Naive thymus-derived CD4-positive, alpha-beta T cell (primary cell): ENCODE measurements at regions not wholly inside any gene's neighbourhood (a gene's known extent, or its start where the extent isn't known, plus 50 kb on each side); places are given as distances from the start of the nearest gene placed in this dataset.

Experiments
- ATAC-seq: fragments of 150-1000 bp; cut with Tn5 transposase; 2 replicates; pipeline ENCODE4 v1.10.0; 2021; ENCODE audit warnings: mild to moderate bottlenecking, moderate library complexity
- CTCF ChIA-PET: fragments of 350-600 bp; sonication (Branson Sonifier 250); formaldehyde crosslinking; loops from one replicate; lab custom pipeline; 2021; ENCODE audit warnings: antibody characterized with exemption; lab: Charles Lee
- POLR2A ChIA-PET: fragments of 350-600 bp; sonication (Branson Sonifier 250); formaldehyde crosslinking; loops from one replicate; lab custom pipeline; 2021; ENCODE audit warnings: antibody characterized with exemption, inconsistent platforms; lab: Charles Lee
- DNase-seq, 9 donors: peaks; one replicate each; pipeline versions ENCODE4 v3.0.0 to v3.0.0-alpha.2; 2020 to 2022; ENCODE audit warnings: mixed read lengths in 1 of 9
- H3K27ac ChIP-seq: one replicate; pipeline ENCODE4 v1.7.0; 2013; ENCODE audit warnings: mild to moderate bottlenecking, low read depth, low read length, moderate library complexity
- H3K27me3 ChIP-seq, 2 donors: one replicate each; pipeline ENCODE4 v1.7.0; 2013; ENCODE audit warnings: low read length in 2 of 2, mild to moderate bottlenecking in 2 of 2, moderate library complexity in 2 of 2; ENCODE audit not compliant: control insufficient read depth in 2 of 2, insufficient read depth in 2 of 2
- H3K36me3 ChIP-seq, 3 experiments: 1 replicate in 2 of 3; 2 replicates in 1 of 3; pipeline ENCODE4 v1.7.0; 2013; ENCODE audit warnings: low read length in 3 of 3, mild to moderate bottlenecking in 3 of 3, moderate library complexity in 1 of 3; ENCODE audit not compliant: insufficient read depth in 3 of 3, control insufficient read depth in 2 of 3
- H3K4me1 ChIP-seq, 2 donors: one replicate each; pipeline ENCODE4 v1.7.0; 2013; ENCODE audit warnings: low read length in 2 of 2, mild to moderate bottlenecking in 2 of 2, moderate library complexity in 1 of 2; ENCODE audit not compliant: control insufficient read depth in 2 of 2, insufficient read depth in 2 of 2
- H3K4me3 ChIP-seq: 2 replicates; pipeline ENCODE4 v1.7.0; 2013; ENCODE audit warnings: mild to moderate bottlenecking, low read length
- H3K9me3 ChIP-seq, 3 experiments: 1 replicate in 2 of 3; 2 replicates in 1 of 3; pipeline ENCODE4 v1.7.0; 2013; ENCODE audit warnings: low read length in 3 of 3; ENCODE audit not compliant: control insufficient read depth in 2 of 3
- H3K27ac Mint-ChIP-seq, 9 donors: one replicate each; pipeline ENCODE4 v1.8.0; 2020 to 2022; ENCODE audit warnings: mixed read lengths in 9 of 9, mild to moderate bottlenecking in 8 of 9, moderate library complexity in 5 of 9, inconsistent platforms in 2 of 9
- H3K27me3 Mint-ChIP-seq, 5 donors: one replicate each; pipeline ENCODE4 v1.8.0; 2021 to 2022; ENCODE audit warnings: mixed read lengths in 5 of 5, mild to moderate bottlenecking in 1 of 5
- H3K36me3 Mint-ChIP-seq, 5 donors: one replicate each; pipeline ENCODE4 v1.8.0; 2020 to 2022; ENCODE audit warnings: mixed read lengths in 5 of 5, mild to moderate bottlenecking in 3 of 5, inconsistent platforms in 1 of 5
- H3K4me1 Mint-ChIP-seq, 7 donors: one replicate each; pipeline ENCODE4 v1.8.0; 2020 to 2022; ENCODE audit warnings: mixed read lengths in 7 of 7, mild to moderate bottlenecking in 3 of 7, inconsistent platforms in 1 of 7
- H3K4me3 Mint-ChIP-seq, 10 donors: one replicate each; pipeline ENCODE4 v1.8.0; 2020 to 2022; ENCODE audit warnings: mild to moderate bottlenecking in 10 of 10, mixed read lengths in 10 of 10, moderate library complexity in 6 of 10, inconsistent platforms in 2 of 10
- H3K9me3 Mint-ChIP-seq, 11 donors: one replicate each; pipeline ENCODE4 v1.8.0; 2020 to 2022; ENCODE audit warnings: mixed read lengths in 11 of 11, mild to moderate bottlenecking in 4 of 11, inconsistent platforms in 1 of 11, moderate library complexity in 1 of 11
- intact Hi-C, 2 donors: fragments of 100-400 bp; cut with micrococcal nuclease; formaldehyde crosslinking; loops; one replicate each; pipeline ENCODE4 v1.15.1; 2023

DNA sequence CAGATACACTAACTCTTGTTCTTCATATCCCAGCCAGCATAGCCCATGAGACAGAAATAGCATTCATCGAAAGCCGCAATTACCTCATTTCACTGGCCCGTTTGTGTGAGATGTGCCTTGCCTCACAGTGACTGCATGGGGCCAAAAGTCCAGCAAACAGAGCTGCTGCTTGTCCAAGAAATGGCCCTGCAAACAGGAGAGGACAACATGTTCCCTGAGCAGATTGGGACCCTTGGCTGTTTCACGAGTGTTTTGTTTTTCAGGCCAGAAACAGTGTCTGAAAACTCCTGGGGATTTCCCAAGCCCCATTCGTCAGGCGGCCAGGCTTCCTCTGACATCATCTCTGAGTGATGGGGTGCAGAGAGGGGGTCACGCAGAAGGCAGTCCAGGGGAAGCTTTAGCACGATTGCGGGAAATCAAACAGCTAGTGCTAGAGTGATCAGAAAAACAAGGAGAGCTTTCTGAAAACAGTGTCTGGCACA is 503.6 kb upstream of the PAPPA start:
- Histone ChIP-seq H3K4me3 (no peak overlapping the region), H3K27ac (no peak overlapping the region), H3K4me1 (no peaks in the 10 kb centered on the region), H3K9me3 (no peaks in the 10 kb centered on the region), H3K36me3 (no peaks in the 10 kb centered on the region), H3K27me3 (no peaks in the 10 kb centered on the region)
- Mint-ChIP-seq H3K4me3 (no peak overlapping the region), H3K4me1 (no peaks in the 10 kb centered on the region), H3K36me3 (no peaks in the 10 kb centered on the region), H3K9me3 (peaks cover 0 to 6% (median 0%) of the 10 kb centered on the region in 11 donors), H3K27me3 (peaks cover 0 to 5% (median 0%) of the 10 kb centered on the region in 5 donors), H3K27ac (no peak overlapping the region)
- DNase-seq (no peak), ATAC-seq (no peak)
- ChIA-PET CTCF (no interaction called here), POLR2A (no interaction called here)
- intact Hi-C loops, result no loop called here

GRCh38 chr9:115650768-115651167 is 502.8 kb upstream of the PAPPA start:
- POLR2A ChIA-PET, result interaction anchor here (0.7 kb wide), 1 partner anchor 9 kb away, joined by 3 read pairs; no protein-coding TSS in a partner anchor
- Histone ChIP-seq H3K27me3 (no peaks in the 10 kb centered on the region), H3K4me1 (no peaks in the 10 kb centered on the region), H3K4me3 (no peak overlapping the region), H3K27ac (no peak overlapping the region), H3K36me3 (no peaks in the 10 kb centered on the region), H3K9me3 (no peaks in the 10 kb centered on the region)
- no peaks in the 10 kb centered on the region for H3K36me3 Mint-ChIP-seq
- DNase-seq (no peak), ATAC-seq (no peak)
- intact Hi-C loops, result no loop called here
- no peaks in the 10 kb centered on the region for H3K4me1 Mint-ChIP-seq
- H3K9me3 Mint-ChIP-seq, result peaks cover 0 to 6% (median 0%) of the 10 kb centered on the region in 11 donors
- no peak overlapping the region for H3K27ac Mint-ChIP-seq
- H3K27me3 Mint-ChIP-seq, result peaks cover 0 to 4% (median 0%) of the 10 kb centered on the region in 5 donors
- no peak overlapping the region for H3K4me3 Mint-ChIP-seq
- CTCF ChIA-PET, result no interaction called here

- DNase-seq, result no peak
- intact Hi-C loops, result no loop called here
- ATAC-seq, result no peak
- CTCF ChIA-PET, result no interaction called here
- Histone ChIP-seq H3K36me3 (no peaks in the 10 kb centered on the region), H3K9me3 (no peaks in the 10 kb centered on the region), H3K27ac (no peak overlapping the region), H3K4me1 (no peaks in the 10 kb centered on the region), H3K4me3 (no peak overlapping the region), H3K27me3 (no peaks in the 10 kb centered on the region)
- POLR2A ChIA-PET, result no interaction called here
- peaks cover 0 to 4% (median 0%) of the 10 kb centered on the region in 5 donors for H3K27me3 Mint-ChIP-seq
- H3K4me1 Mint-ChIP-seq, result no peaks in the 10 kb centered on the region
- H3K9me3 Mint-ChIP-seq, result peaks cover 0 to 5% (median 0%) of the 10 kb centered on the region in 11 donors
- H3K4me3 Mint-ChIP-seq, result no peak overlapping the region
- no peak overlapping the region for H3K27ac Mint-ChIP-seq
- H3K36me3 Mint-ChIP-seq, result no peaks in the 10 kb centered on the region
Observed at GRCh38 chr9:115651461-115651860, 502.1 kb upstream of the PAPPA start.

DNA sequence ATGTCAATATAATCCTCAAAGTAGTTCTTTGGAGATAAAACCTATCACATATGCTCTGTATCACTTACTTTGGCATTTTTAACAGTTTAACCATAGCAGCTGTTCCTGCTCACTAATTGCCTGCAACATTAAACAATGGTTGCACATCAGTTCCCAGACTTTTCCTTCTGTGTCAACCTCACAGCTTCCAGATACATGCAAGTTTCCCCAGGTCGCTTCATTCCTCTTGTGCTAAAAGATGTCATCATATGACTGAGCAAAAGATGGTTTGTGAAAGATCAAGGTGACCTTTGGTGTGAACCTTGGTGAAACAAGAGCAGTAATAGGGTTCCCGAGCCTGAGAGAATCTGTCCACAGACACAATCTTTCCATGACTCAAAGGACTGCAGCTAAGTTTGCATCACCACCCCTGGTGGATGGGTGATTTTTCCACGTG is 500.4 kb upstream of the PAPPA start:
- no peaks in the 10 kb centered on the region for H3K36me3 ChIP-seq
- Mint-ChIP-seq H3K4me3 (no peak overlapping the region), H3K9me3 (peaks cover 0 to 2% (median 0%) of the 10 kb centered on the region in 11 donors), H3K36me3 (no peaks in the 10 kb centered on the region), H3K27me3 (peaks cover 0 to 4% (median 0%) of the 10 kb centered on the region in 5 donors), H3K27ac (no peak overlapping the region), H3K4me1 (no peaks in the 10 kb centered on the region)
- POLR2A ChIA-PET, result no interaction called here
- no peak overlapping the region for H3K4me3 ChIP-seq
- DNase-seq, result no peak
- no peak overlapping the region for H3K27ac ChIP-seq
- CTCF ChIA-PET, result no interaction called here
- H3K9me3 ChIP-seq, result no peaks in the 10 kb centered on the region
- no peak for ATAC-seq
- H3K27me3 ChIP-seq, result no peaks in the 10 kb centered on the region
- no peaks in the 10 kb centered on the region for H3K4me1 ChIP-seq
- intact Hi-C loops, result no loop called here

GRCh38 chr9:115657695-115658094 is 495.9 kb upstream of the PAPPA start:
- H3K36me3 ChIP-seq, result no peaks in the 10 kb centered on the region
- POLR2A ChIA-PET, result no interaction called here
- Mint-ChIP-seq H3K27ac (no peak overlapping the region), H3K4me3 (no peak overlapping the region), H3K36me3 (no peaks in the 10 kb centered on the region), H3K9me3 (peaks cover 0 to 3% (median 0%) of the 10 kb centered on the region in 11 donors), H3K27me3 (peaks cover 0 to 15% (median 3%) of the 10 kb centered on the region in 5 donors), H3K4me1 (no peaks in the 10 kb centered on the region)
- H3K4me3 ChIP-seq, result no peak overlapping the region
- no peaks in the 10 kb centered on the region for H3K9me3 ChIP-seq
- intact Hi-C loops, result no loop called here
- H3K27ac ChIP-seq, result no peak overlapping the region
- CTCF ChIA-PET, result no interaction called here
- DNase-seq (no peak), ATAC-seq (no peak)
- no peaks in the 10 kb centered on the region for H3K4me1 ChIP-seq
- peaks cover 0 to 3% of the 10 kb centered on the region in 2 donors for H3K27me3 ChIP-seq

DNA sequence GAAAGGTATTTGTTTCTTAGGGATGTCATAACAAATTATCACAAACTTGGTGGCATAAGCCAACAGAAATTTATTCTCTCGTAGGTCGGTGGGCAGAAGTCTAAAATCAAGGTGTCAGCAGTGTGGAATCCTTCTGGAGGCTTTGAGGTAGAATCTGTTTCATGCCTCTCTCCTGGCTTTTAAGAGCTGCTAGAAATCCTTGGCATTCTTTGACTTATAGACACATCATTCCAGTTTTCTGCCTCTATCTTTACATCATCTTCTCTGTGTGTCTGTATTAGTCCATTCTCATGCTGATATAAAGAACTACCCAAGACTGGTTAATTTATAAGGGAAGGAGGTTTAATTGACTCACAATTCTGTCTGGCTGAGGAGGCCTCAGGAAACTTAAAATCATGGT is 488.1 kb upstream of the PAPPA start:
- DNase-seq (no peak), ATAC-seq (no peak)
- ChIA-PET POLR2A (no interaction called here), CTCF (no interaction called here)
- Mint-ChIP-seq H3K4me1 (no peaks in the 10 kb centered on the region), H3K27ac (no peak overlapping the region), H3K27me3 (peaks cover 0 to 14% (median 0%) of the 10 kb centered on the region in 5 donors), H3K4me3 (no peak overlapping the region), H3K9me3 (peaks cover 0 to 4% (median 3%) of the 10 kb centered on the region in 11 donors), H3K36me3 (no peaks in the 10 kb centered on the region)
- Histone ChIP-seq H3K9me3 (no peaks in the 10 kb centered on the region), H3K27me3 (no peaks in the 10 kb centered on the region), H3K4me3 (no peak overlapping the region), H3K27ac (no peak overlapping the region), H3K36me3 (no peaks in the 10 kb centered on the region), H3K4me1 (no peaks in the 10 kb centered on the region)
- intact Hi-C loops, result no loop called here

- H3K4me1 Mint-ChIP-seq, result no peaks in the 10 kb centered on the region
- CTCF ChIA-PET, result no interaction called here
- no peaks in the 10 kb centered on the region for H3K36me3 ChIP-seq
- no peak overlapping the region for H3K4me3 Mint-ChIP-seq
- intact Hi-C loops, result no loop called here
- no peak overlapping the region for H3K27ac Mint-ChIP-seq
- H3K9me3 Mint-ChIP-seq, result peaks cover 0 to 12% (median 3%) of the 10 kb centered on the region in 11 donors
- H3K4me3 ChIP-seq, result no peak overlapping the region
- H3K27me3 ChIP-seq, result no peaks in the 10 kb centered on the region
- H3K27me3 Mint-ChIP-seq, result peaks cover 0 to 7% (median 0%) of the 10 kb centered on the region in 5 donors
- DNase-seq (no peak), ATAC-seq (no peak)
- H3K9me3 ChIP-seq, result no peaks in the 10 kb centered on the region
- no peak overlapping the region for H3K27ac ChIP-seq
- H3K36me3 Mint-ChIP-seq, result no peaks in the 10 kb centered on the region
- H3K4me1 ChIP-seq, result no peaks in the 10 kb centered on the region
- POLR2A ChIA-PET, result no interaction called here
Observed at GRCh38 chr9:115668521-115668920, 485.1 kb upstream of the PAPPA start.
